SK-N-SH (cell line): ENCODE measurements at regions not wholly inside any gene's neighbourhood (a gene's known extent, or its start where the extent isn't known, plus 50 kb on each side); places are given as distances from the start of the nearest gene placed in this dataset.

ENCODE experiments used
- CTCF ChIA-PET: fragments of 300-600, 350-600 bp; formaldehyde crosslinking; extraction: SDS; loops from one replicate; lab custom pipeline; 2021; lab: Yijun Ruan, JAX
- POLR2A ChIA-PET: fragments of 350-600 bp; sonication (Branson Sonifier 250); formaldehyde crosslinking; extraction: SDS; loops from one replicate; lab custom pipeline; 2020; ENCODE audit warnings: antibody characterized with exemption, inconsistent platforms; lab: Yijun Ruan, JAX
- DNase-seq: peaks from one replicate; pipeline ENCODE4 v3.0.0; 2012
- H2AFZ ChIP-seq: fragments of 200-600 bp; sonication (generic); 2 replicates; pipeline ENCODE4 v1.8.1; 2016; ENCODE audit warnings: antibody characterized with exemption, mild to moderate bottlenecking, low read depth
- H3F3A ChIP-seq: fragments of 200-600 bp; sonication (generic); replicated peaks from 2 replicates; pipeline ENCODE3; 2016; ENCODE audit warnings: antibody characterized with exemption, mild to moderate bottlenecking; ENCODE audit not compliant: insufficient read depth
- H3K27ac ChIP-seq, 2 experiments: fragments of 200-500 bp in 1 of 2; fragments of 200-600 bp in 1 of 2; sonication (Bioruptor generic) in 1 of 2; sonication (generic), shearing (Covaris generic) in 1 of 2; 2 replicates each; pipeline versions ENCODE4 v1.5.1 to v1.6.1; 2014 to 2016; ENCODE audit warnings: low read depth in 2 of 2, inconsistent platforms in 1 of 2, low read length in 1 of 2, mild to moderate bottlenecking in 1 of 2, mixed read lengths in 1 of 2
- H3K27me3 ChIP-seq: fragments of 200-600 bp; sonication (generic), shearing (Covaris generic); 2 replicates; pipeline ENCODE4 v1.6.1; 2016; ENCODE audit warnings: mixed run types; ENCODE audit not compliant: insufficient read depth
- H3K36me3 ChIP-seq, 2 experiments: fragments of 200-500 bp in 1 of 2; fragments of 200-600 bp in 1 of 2; sonication (Bioruptor generic) in 1 of 2; sonication (generic) in 1 of 2; replicated peaks in 1 of 2; 2 replicates each; pipeline versions ENCODE3 to v1.5.1; 2014 to 2016; ENCODE audit warnings: low read length in 1 of 2, mild to moderate bottlenecking in 1 of 2; ENCODE audit not compliant: insufficient read depth in 2 of 2, control insufficient read depth in 1 of 2
- H3K4me1 ChIP-seq, 2 experiments: fragments of 200-500 bp in 1 of 2; fragments of 200-600 bp in 1 of 2; sonication (Bioruptor generic) in 1 of 2; sonication (generic), shearing (Covaris generic) in 1 of 2; 2 replicates each; pipeline versions ENCODE4 v1.5.1 to v1.6.1; 2014 to 2016; ENCODE audit warnings: low read depth in 1 of 2, low read length in 1 of 2, mixed run types in 1 of 2; ENCODE audit not compliant: insufficient read depth in 2 of 2, control insufficient read depth in 1 of 2
- H3K4me2 ChIP-seq: fragments of 200-600 bp; sonication (generic), shearing (Covaris generic); 2 replicates; pipeline ENCODE4 v1.6.1; 2017; ENCODE audit warnings: mixed run types
- H3K4me3 ChIP-seq, 2 experiments: fragments of 200-500 bp in 1 of 2; fragments of 200-600 bp in 1 of 2; sonication (Bioruptor generic) in 1 of 2; sonication (generic), shearing (Covaris generic) in 1 of 2; 2 replicates each; pipeline versions ENCODE4 v1.5.1 to v1.8.1; 2014 to 2016; ENCODE audit warnings: low read depth in 2 of 2, inconsistent platforms in 1 of 2, low read length in 1 of 2, mild to moderate bottlenecking in 1 of 2, mixed read lengths in 1 of 2, moderate library complexity in 1 of 2
- H3K79me2 ChIP-seq: fragments of 200-600 bp; sonication (generic); 2 replicates; pipeline ENCODE4 v1.8.1; 2017; ENCODE audit warnings: mild to moderate bottlenecking; ENCODE audit not compliant: insufficient read depth
- H3K9ac ChIP-seq: fragments of 200-600 bp; sonication (generic); 2 replicates; pipeline ENCODE4 v1.6.1; 2017; ENCODE audit warnings: mixed run types
- H3K9me2 ChIP-seq: fragments of 200-600 bp; sonication (generic); 2 replicates; pipeline ENCODE4 v1.6.1; 2017; ENCODE audit warnings: mixed run types
- H3K9me3 ChIP-seq: fragments of 200-600 bp; sonication (generic); 2 replicates; pipeline ENCODE4 v1.6.1; 2017; ENCODE audit warnings: mixed run types, mild to moderate bottlenecking, moderate library complexity
- H4K20me1 ChIP-seq: fragments of 200-600 bp; sonication (generic); 2 replicates; pipeline ENCODE4 v1.6.1; 2017; ENCODE audit warnings: mild to moderate bottlenecking, mixed run types; ENCODE audit not compliant: insufficient read depth
- CTCF ChIP-seq: fragments of 200-600 bp; sonication (generic); IDR thresholded peaks from 2 replicates; pipeline ENCODE4 v1.6.1; 2017; ENCODE audit warnings: antibody characterized with exemption, mild to moderate bottlenecking, moderate library complexity
- FOXJ3 ChIP-seq: sonication (generic); formaldehyde crosslinking; IDR thresholded peaks from 2 replicates; pipeline ENCODE4 v1.5.1; 2020; ENCODE audit warnings: mild to moderate bottlenecking, missing genetic modification reagents
- FOXM1 ChIP-seq: IDR thresholded peaks from 2 replicates; pipeline ENCODE4 v1.4.0; 2012; ENCODE audit warnings: low read depth, mild to moderate bottlenecking
- JUND ChIP-seq: IDR thresholded peaks from 2 replicates; pipeline ENCODE4 v1.4.0; 2012
- MEF2A ChIP-seq: IDR thresholded peaks from 2 replicates; pipeline ENCODE4 v1.4.0; 2012; ENCODE audit warnings: low read depth, borderline replicate concordance
- PBX3 ChIP-seq: IDR thresholded peaks from 2 replicates; pipeline ENCODE4; 2012
- RAD21 ChIP-seq: IDR thresholded peaks from 2 replicates; pipeline ENCODE4 v1.6.1; 2012; ENCODE audit warnings: mild to moderate bottlenecking, low read length
- REST ChIP-seq: IDR thresholded peaks from 2 replicates; pipeline ENCODE4 v1.6.1; 2012; ENCODE audit warnings: mild to moderate bottlenecking, low read depth, low read length, moderate library complexity
- SIN3A ChIP-seq: IDR thresholded peaks from 2 replicates; pipeline ENCODE4 v1.6.1; 2012; ENCODE audit warnings: low read depth, mild to moderate bottlenecking, low read length, moderate library complexity, borderline replicate concordance
- SMC3 ChIP-seq: IDR thresholded peaks from 2 replicates; pipeline ENCODE4 v1.6.1; 2012; ENCODE audit warnings: low read depth, low read length, improper control_type of control experiment
- TCF12 ChIP-seq: IDR thresholded peaks from 2 replicates; pipeline ENCODE4 v1.4.0; 2012
- ZBTB33 ChIP-seq: IDR thresholded peaks from 2 replicates; pipeline ENCODE4 v1.4.0; 2012; ENCODE audit warnings: low read depth, borderline replicate concordance
- WGBS: methylation state at CpG from one replicate; pipeline ENCODE4 v1.1.6; 2017; ENCODE audit warnings: low lambda C conversion rate; 5-methylcytosine and 5-hydroxymethylcytosine counted together

GRCh38 chr12:19926266-19926665, 442.1 kb upstream of the PDE3A start:
- no peaks in the 10 kb centered on the region; the same call in 1 of the 2 replicates for H3K9me3 ChIP-seq
- ChIA-PET CTCF (no interaction called here), POLR2A (no interaction called here)
- no peaks in the 10 kb centered on the region for H3F3A ChIP-seq
- no peaks in the 10 kb centered on the region for H3K27me3 ChIP-seq
- H3K36me3 ChIP-seq, result no peaks in the 10 kb centered on the region
- no peak overlapping the region for H2AFZ ChIP-seq
- no peak overlapping the region for H3K4me2 ChIP-seq
- no peak overlapping the region for H3K9ac ChIP-seq
- no peaks in the 10 kb centered on the region for H4K20me1 ChIP-seq
- DNase-seq, result no peak
- no peaks in the 10 kb centered on the region for H3K79me2 ChIP-seq
- TF ChIP-seq FOXJ3 (CRISPR knock-in tag) (no peak), MEF2A (no peak), JUND (no peak), SMC3 (no peak), SIN3A (no peak), ZBTB33 (no peak), REST (no peak), RAD21 (no peak), FOXM1 (no peak), PBX3 (no peak), CTCF (no peak), TCF12 (no peak)
- TF ChIP-seq, all 33 proteins: peak for 0
- Histone ChIP-seq H3K9me2 (no peaks in the 10 kb centered on the region), H3K27ac (no peak overlapping the region), H3K4me3 (no peak overlapping the region), H3K4me1 (no peaks in the 10 kb centered on the region)
- WGBS, result 90% methylated on average over 1 of the region's 1 CpG
